CD4-positive, alpha-beta T cell treated with Interleukin-21 for 1 hour (primary cell): ENCODE measurements at regions not wholly inside any gene's neighbourhood (a gene's known extent, or its start where the extent isn't known, plus 50 kb on each side); places are given as distances from the start of the nearest gene placed in this dataset.

Experiments used
- DNase-seq: peaks from one replicate; pipeline ENCODE4 v3.0.0-alpha.2; 2020

DNA sequence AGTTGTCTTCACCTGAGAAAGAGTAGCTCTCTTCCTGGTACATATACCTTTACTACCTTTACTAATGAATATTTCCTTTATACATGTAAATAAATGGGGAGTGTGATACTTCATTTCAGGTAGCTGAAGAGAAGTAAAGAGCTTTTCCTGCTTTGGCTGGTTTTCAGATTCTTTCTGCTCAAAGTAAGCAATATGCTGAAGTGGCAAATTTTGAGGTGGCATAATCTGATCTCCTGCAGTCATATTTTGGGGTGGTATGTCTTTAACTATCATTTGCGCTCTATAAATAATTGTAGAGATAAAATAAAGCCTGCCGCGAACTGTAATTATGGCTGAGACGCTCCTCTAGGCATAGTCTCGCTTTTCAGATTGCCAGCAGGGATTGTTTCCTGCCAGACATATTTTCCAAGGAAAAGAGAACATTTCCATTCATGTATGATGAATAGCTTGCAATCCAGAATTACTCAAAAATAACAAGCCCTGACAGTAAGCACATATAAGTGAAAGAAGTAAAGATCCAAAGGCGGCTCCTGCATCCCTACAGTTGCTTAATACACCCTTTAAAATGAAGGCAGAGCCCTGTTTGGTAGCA, 200.7 kb downstream of the C12orf50 start:
- no peak for DNase-seq

GRCh38 chr12:87827638-87828264, 201.4 kb downstream of the C12orf50 start:
- DNase-seq = no peak

- DNase-seq = no peak
Observed at GRCh38 chr12:87822923-87823322, 206.3 kb downstream of the C12orf50 start.

DNA sequence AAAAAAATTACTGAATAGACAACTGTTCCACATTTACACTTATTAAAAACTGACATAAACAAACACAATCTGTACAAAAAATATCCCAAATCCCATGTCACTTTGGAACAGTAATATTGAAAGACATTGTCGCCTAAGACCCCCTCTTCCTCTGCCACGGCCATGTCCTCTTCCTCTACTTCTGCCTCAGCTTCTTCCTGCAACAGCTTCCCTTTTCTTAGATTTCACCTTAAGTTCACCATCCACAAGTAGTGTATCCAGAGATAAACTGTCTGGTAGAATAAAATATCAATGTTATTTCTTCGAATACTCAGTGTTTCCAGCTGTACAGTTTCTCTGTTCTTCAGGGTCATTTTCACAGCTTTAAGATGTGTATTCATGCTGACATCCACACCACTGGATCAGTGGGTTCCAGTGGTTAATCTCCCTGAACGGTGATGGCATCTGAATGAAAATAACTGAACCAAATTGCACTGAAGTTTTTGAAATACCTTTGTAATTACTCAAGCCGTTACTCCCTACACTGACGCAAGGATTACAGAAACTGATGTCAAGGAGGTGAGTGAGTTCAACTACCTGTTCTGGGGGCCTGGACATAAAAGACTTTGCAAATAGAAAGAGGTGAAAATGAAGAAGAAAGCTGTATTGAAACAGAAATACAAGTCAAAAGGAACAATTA, 208.5 kb downstream of the C12orf50 start:
- no peak for DNase-seq

DNA sequence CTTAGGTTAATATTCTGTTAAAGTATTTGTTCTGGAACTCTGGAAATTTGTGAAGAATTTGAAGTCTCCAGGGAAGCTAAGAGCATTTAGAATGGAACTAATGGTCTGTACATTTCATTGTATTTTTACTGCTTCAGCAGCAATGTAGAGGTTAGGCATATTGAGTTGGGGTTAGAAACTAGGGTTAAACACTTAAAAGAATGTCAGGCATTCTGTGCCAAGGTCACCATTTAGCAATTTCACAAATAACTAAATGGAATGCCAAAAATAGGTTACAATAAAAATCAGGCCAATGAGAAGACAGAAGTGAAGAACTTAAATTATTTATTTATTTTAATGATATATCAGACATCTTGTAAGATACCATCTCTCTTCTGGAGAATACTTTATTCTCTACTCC, 210.8 kb downstream of the C12orf50 start:
- no peak for DNase-seq

DNA sequence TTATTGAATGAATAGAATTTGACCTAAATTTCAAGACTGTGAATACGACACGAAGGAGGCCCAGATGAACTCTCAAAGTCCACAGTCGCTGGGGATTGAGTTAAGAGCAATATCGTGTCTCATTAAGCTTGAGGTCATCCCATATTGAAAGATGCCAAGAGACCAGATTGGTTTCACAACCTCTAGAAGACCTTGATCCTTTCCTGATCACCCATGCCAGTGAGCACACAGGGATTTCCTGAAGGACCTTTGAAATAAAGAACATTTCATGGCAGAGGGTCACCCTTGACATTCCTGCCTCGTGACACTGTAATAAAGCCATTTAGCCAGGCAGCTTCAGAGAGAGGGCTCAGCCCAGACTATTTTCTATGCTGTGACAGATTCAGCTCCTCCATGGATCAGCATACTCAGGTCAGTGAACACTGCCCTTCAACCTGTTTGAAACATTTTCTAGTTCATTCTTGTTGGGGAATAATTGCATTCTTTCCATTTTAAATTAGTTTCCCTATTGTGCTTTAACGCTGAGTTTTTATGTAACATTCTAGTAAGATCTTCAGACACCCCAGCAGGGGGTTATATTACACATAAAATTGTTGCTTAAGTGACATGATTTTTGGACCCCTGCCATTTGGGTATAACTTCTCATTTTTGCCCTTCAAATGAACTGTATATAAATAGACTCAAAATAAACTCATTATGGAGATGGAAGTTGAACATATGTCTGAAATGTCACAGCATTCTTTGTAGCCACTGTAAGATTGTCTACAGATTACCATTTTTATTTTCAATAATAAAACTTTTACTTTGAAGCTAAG, 213.2 kb downstream of the C12orf50 start:
- no peak for DNase-seq

DNA sequence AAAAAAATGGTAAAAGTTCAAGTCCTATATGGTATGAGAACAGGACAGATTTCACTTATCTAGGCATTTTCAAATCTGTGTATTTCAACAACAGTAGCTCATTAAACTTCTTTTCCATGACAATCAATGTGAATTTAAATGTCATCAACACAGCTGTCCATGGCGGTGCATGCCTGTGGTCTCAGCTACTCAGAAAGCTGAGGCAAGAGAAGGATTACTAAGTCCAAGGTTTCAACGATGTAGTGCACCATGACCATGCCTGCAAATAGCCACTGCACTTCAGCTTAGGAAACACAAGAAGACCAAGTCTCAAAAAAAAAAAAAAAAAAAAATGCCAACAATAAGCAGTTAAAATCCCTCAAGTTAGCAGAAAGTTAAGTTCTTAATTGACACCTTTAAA, 214.6 kb downstream of the C12orf50 start:
- no peak for DNase-seq

GRCh38 chr12:87813476-87814234, 215.5 kb downstream of the C12orf50 start:
- DNase-seq = no peak

GRCh38 chr12:87812681-87813080, 216.5 kb downstream of the C12orf50 start:
- no peak for DNase-seq

DNA sequence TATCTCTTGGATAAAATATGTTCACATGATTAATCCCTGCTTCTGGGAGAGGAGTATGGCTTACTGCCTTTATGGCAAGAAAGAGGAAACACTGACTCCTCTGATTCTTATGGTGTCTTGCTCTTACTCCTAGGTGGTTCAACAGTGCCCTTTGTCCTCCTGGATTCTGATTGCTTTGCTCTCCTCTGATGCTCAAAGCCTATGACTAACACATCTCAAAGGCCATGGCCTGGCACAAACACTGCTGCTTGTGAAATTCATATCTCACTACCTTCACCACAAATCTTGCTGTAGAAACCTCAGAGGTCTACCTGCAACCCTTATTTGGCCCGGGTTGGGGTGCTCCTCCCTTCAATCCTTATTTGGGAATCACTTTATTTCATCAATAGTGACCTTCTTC, 217.2 kb downstream of the C12orf50 start:
- DNase-seq = no peak

GRCh38 chr12:87809916-87810315, 219.3 kb downstream of the C12orf50 start:
- no peak for DNase-seq

DNA sequence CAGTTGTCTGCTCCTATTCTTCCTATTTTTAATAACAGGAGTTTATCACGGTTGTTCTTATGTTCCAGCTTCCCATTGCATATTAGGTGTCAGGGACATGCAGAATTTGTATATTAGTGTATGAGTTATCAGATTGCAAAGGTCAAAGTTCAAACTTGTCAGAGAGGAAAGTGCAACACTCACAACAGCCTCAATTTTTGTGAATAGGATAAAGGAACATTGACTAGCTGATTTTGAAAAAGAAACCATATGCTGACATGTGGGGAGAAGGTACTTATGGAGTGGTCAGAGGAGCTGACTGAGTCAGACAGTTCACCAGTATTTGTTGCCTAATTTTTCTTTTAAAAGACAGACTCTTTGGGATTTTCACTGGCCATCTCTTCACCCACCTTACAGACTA, 222.1 kb downstream of the C12orf50 start:
- no peak for DNase-seq

- DNase-seq = no peak
Observed at GRCh38 chr12:87806310-87806709, 222.9 kb downstream of the C12orf50 start.

- DNase-seq = no peak
Observed at GRCh38 chr12:87804386-87804785, 224.8 kb downstream of the C12orf50 start.

DNA sequence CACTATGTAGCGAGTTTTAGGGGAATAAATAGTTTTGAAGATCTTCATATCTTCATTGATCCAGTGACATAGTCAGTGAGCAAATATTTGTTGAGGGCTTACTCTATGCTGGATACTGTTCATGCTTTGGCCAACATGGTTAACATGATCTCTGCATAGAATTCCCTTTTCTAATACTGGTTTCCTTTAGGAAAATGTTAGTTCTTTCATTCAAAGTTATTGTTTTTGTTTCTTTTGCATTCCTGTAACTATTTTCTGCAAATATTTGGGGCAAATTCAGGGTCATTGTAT, 226.5 kb downstream of the C12orf50 start:
- DNase-seq = no peak

DNA sequence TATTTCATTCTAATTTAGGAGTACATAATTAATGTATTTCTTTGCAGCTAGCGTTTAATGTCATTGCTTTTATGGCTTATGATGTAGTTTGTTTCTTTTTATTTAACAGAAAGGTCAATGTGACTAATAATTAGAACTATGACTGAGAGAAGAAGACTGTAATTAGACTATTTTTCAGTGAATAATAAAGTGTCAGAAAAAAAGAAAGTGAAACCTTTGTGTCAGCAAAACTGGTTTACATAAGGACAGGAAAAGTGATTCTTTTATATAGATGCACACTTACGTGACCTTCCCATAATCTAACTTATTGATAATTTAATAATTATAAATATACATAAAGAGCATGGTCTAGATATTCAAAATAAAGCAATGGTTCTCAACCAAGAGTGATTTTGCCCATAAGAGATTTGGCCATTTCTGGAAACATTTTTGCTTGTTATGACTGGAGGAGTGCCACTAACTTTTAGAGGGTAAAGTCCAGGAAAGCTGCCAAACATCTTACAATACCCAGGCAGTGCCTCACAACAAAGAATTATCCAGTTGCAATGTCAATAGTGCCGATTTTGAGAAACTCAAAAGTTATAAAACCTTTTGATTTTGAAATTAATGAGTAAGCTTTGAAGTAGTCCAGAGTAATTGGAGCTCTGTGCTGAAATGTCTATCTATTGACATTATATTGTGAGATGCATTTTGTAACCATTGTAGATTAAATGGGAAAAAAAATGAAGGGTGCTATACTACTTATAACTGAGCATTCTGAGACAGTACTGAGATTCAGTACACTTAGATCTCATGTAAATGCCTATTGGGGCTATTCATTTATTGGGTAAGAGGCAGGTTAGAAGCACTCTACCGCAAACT, 227.1 kb downstream of the C12orf50 start:
- no peak for DNase-seq

GRCh38 chr12:87796961-87797516, 232.2 kb downstream of the C12orf50 start:
- DNase-seq = no peak

DNA sequence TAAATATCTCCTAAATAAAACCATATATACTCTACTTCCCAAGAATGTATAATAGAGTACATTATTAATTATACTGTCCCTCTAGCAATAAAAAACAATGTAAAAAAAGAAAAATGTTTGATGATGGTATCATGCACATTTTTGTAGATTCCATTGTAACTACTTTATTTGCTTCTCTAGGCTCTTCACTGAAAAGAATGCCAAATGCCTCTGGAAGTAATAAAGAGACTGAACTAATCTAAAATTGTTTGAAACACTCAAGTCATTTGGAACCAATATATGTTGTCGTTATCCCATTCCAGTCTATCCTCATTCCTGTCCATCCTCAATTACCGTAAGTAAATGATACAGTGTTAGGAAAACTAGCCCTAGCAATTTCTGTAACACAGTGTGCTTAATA, 233.6 kb downstream of the C12orf50 start:
- no peak for DNase-seq

GRCh38 chr12:87794854-87795253, 234.3 kb downstream of the C12orf50 start:
- DNase-seq = no peak

DNA sequence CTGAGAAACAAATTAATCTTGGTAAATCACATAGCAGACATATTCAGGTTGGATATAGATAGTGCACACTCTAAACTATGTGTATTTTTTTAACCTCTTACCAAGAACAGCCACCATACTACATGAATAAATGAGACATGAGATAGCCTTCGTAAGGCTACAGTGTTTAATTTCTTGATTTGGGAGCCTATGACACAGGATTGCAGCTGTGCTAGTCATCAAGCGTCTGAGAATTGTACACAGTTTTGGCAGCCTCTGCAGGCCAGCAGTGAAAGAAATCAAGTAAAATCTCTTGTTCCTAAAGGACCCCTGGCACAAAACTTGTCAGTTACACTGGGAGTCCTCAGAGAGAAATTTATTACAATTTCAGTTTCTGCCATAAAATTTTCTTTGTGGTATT, 236.1 kb downstream of the C12orf50 start:
- DNase-seq = no peak

DNA sequence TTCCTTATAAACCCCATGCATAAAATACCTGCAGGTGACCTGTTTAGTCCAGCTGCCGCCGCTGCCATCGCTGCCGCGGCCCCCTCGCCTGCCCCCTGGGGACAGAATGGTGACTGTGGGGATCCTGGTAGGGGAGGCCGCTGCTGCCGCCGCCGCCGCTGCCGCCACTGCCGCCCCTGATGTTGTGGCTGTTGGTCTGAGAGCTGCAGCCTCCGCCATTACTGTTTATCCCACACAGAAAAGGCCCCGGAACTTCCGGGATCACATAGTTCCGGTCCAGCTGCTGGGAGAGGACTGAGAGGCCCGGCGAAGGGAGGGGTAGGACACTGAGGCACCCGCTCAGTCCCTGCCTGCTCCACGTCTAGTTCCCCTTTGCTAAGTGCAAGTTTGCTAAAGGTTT, 244.9 kb downstream of the C12orf50 start:
- DNase-seq = no peak

DNA sequence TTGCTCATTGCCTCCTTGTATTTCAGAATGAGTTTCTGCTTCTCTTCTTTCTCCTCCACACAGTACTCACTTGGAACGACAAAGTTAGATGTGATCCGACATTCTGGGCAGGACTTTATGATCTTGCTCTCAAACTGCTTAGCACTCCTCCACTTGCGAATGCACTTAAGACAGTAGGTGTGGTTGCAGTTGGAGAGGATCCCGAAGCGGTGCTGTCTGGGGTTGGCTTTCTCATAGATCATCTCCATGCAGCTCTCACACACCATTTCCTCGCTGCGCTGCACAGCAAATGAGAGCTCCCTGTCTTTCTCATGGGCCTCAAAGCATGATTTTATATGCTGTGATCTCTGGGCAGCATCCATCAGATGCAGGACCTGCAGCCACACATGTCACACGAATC, 245.7 kb downstream of the C12orf50 start:
- no peak for DNase-seq
